Retinal pigment epithelial cell (primary cell): ENCODE measurements at regions not wholly inside any gene's neighbourhood (a gene's known extent, or its start where the extent isn't known, plus 50 kb on each side); places are given as distances from the start of the nearest gene placed in this dataset.

Source experiments
- DNase-seq: peaks from one replicate; pipeline ENCODE4 v3.0.0-alpha.2; 2010; ENCODE audit warnings: low read depth
- H3K4me3 ChIP-seq: 2 replicates; pipeline ENCODE4 v1.5.1; 2011; ENCODE audit warnings: mild to moderate bottlenecking, low read length, control low read depth, moderate library complexity
- CTCF ChIP-seq: conservative IDR thresholded peaks from 2 replicates; pipeline ENCODE4 v1.5.1; 2011; ENCODE audit warnings: low read depth, low read length, control low read depth, inconsistent platforms

GRCh38 chr6:74676906-74677305 lies 528.9 kb downstream of the COL12A1 start:
- no peak overlapping the region for H3K4me3 ChIP-seq
- no peak for DNase-seq
- TF ChIP-seq CTCF, result no peak

DNA sequence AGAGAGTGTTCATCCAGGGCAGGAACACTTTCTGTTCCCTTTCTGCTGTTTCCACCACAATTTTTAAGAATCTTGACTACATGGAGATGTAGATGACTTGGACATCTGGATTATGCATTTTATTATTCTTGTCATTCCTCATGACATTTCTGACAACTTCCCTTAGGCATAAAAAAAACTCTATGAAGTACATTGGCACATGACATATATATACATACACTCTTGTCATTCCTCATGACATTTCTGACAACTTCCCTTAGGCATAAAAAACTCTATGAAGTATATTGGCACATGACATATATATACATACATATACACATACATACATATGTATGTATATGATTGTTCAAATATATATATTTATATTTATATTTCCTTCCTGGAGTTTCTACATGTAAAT lies 531.5 kb downstream of the COL12A1 start:
- DNase-seq, result no peak
- no peak overlapping the region for H3K4me3 ChIP-seq
- no peak for TF ChIP-seq CTCF

GRCh38 chr6:74671558-74672025 lies 534.3 kb downstream of the COL12A1 start:
- H3K4me3 ChIP-seq, result no peak overlapping the region
- no peak for DNase-seq
- no peak for TF ChIP-seq CTCF

- no peak overlapping the region for H3K4me3 ChIP-seq
- TF ChIP-seq CTCF, result no peak
Measured at GRCh38 chr6:74658391-74658790, 547.5 kb downstream of the COL12A1 start.

GRCh38 chr6:74657931-74658330 lies 547.9 kb downstream of the COL12A1 start:
- no peak overlapping the region for H3K4me3 ChIP-seq
- TF ChIP-seq CTCF, result no peak
- DNase-seq, result no peak

More at GRCh38 chr6:74658391-74658790, 547.5 kb downstream of the COL12A1 start:
- no peak for DNase-seq

DNA sequence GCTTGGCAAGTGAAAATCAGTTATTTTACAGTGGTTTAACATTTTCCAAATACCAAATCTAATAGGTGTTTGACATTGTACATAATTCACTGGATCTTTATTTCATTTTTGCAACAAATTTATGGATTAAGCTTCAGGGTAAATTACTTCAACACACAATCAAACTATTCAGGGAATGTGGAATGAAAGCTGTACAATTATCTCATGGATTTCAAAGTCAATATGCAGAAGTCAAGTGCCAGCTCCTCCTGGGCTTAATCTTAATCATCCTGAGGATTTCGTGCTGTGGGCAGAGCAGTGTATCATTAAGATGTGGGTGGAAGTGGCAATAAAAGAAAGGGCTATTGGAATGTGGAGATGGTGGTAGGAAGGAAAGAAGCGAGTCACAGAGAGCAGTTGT lies 548.8 kb downstream of the COL12A1 start:
- DNase-seq, result peak; percentile 59
- TF ChIP-seq CTCF, result no peak
- H3K4me3 ChIP-seq, result no peak overlapping the region

DNA sequence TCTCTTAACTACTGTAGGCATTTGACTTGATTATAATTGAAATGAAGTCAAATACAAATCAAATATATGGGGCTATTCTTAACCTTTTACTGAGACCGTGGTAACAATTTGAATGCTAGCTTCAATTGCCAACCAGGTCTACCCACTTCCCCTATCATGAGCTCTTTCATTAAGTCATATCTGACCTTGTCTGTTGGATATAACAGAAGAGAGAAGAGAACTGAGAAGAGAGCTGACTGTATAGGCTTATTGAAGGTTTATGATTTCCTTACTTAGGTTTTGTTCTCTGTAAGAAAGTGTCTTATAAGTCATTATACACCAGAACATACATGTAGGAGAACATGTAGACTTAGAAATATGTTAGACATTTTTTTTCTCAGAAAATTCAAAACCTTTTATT lies 549.4 kb downstream of the COL12A1 start:
- no peak overlapping the region for H3K4me3 ChIP-seq
- TF ChIP-seq CTCF, result no peak
- DNase-seq, result no peak
